Body of pancreas (tissue), 4 donors: ENCODE measurements at regions not wholly inside any gene's neighbourhood (a gene's known extent, or its start where the extent isn't known, plus 50 kb on each side); places are given as distances from the start of the nearest gene placed in this dataset.

Experiments used
- ATAC-seq: fragments of 150-250 bp; one replicate; pipeline ENCODE4 v1.9.1; 2016
- DNase-seq, 4 donors: peaks; one replicate each; pipeline ENCODE4 v3.0.0-alpha.2; 2019
- H3K27ac ChIP-seq, 4 donors: fragments of 200-600 bp; sonication (generic); 1 replicate in 3 of 4; 2 replicates in 1 of 4; pipeline versions ENCODE4 v1.5.1 to v1.6.1; 2016 to 2019; ENCODE audit warnings: mild to moderate bottlenecking in 1 of 4, mixed read lengths in 1 of 4, moderate library complexity in 1 of 4
- H3K27me3 ChIP-seq, 2 donors: fragments of 200-600 bp; sonication (generic); one replicate each; pipeline ENCODE4 v1.6.0; 2016; ENCODE audit warnings: mild to moderate bottlenecking in 1 of 2
- H3K36me3 ChIP-seq, 2 donors: fragments of 200-600 bp; sonication (generic); replicated peaks in 1 of 2; 2 replicates each; pipeline ENCODE4 v1.5.1; 2016; ENCODE audit warnings: low read depth in 2 of 2; ENCODE audit not compliant: insufficient read depth in 1 of 2
- H3K4me1 ChIP-seq: fragments of 200-600 bp; sonication (generic); one replicate; pipeline ENCODE4 v1.6.0; 2016
- H3K4me3 ChIP-seq, 2 donors: fragments of 200-600 bp; sonication (generic); 1 replicate in 1 of 2; 2 replicates in 1 of 2; pipeline ENCODE4 v1.5.1; 2016 to 2019
- H3K9me3 ChIP-seq, 3 donors: fragments of 200-600 bp; sonication (generic); 1 replicate in 2 of 3; 2 replicates in 1 of 3; pipeline ENCODE4 v1.5.1; 2016
- CTCF ChIP-seq, 7 experiments: fragments of 450-650 bp in 4 of 7; fragments of 200-600 bp in 3 of 7; sonication (generic) in 3 of 7; IDR thresholded peaks; one replicate each; pipeline ENCODE4 v1.5.1; 2016 to 2019; ENCODE audit warnings: antibody characterized with exemption in 7 of 7
- POLR2A ChIP-seq, 3 donors: fragments of 450-650 bp; IDR thresholded peaks; one replicate each; pipeline ENCODE4 v1.6.1; 2016; ENCODE audit warnings: antibody characterized with exemption in 3 of 3, mild to moderate bottlenecking in 2 of 3
- WGBS, 2 donors: methylation state at CpG; one replicate each; pipeline ENCODE4 v1.1.5; 2017; 5-methylcytosine and 5-hydroxymethylcytosine counted together
- intact Hi-C: fragments of 100-400 bp; cut with DNase I; formaldehyde crosslinking; loops from one replicate; pipeline ENCODE4 v1.15.1; 2023

- WGBS, 2 donors: 95 to 96% methylated on average over 3 of the region's 3 CpGs
- Histone ChIP-seq H3K4me1 (peaks cover 14% of the 10 kb centered on the region), H3K27me3 (no peaks in the 10 kb centered on the region), H3K36me3 (no peaks in the 10 kb centered on the region), H3K4me3 (no peak overlapping the region), H3K9me3 (no peaks in the 10 kb centered on the region), H3K27ac (no peak overlapping the region)
- no peak for ATAC-seq
- TF ChIP-seq POLR2A (IDR thresholded peaks at IDR 0.05) (no peak), CTCF (IDR thresholded peaks at IDR 0.05) (no peak)
- intact Hi-C loops: no loop called here
- no peak for DNase-seq
Observed at GRCh38 chr11:106281455-106282173, 204.2 kb downstream of the AASDHPPT start.

GRCh38 chr11:106286881-106287504 lies 209.5 kb downstream of the AASDHPPT start:
- 75% methylated on average over 3 of the region's 3 CpGs for WGBS, 2 donors
- ATAC-seq: no peak

GRCh38 chr11:106288057-106288456 lies 210.6 kb downstream of the AASDHPPT start:
- Histone ChIP-seq H3K36me3 (no peaks in the 10 kb centered on the region), H3K9me3 (no peaks in the 10 kb centered on the region), H3K27ac (no peak overlapping the region), H3K4me3 (no peak overlapping the region), H3K4me1 (no peaks in the 10 kb centered on the region), H3K27me3 (no peaks in the 10 kb centered on the region)
- intact Hi-C loops: no loop called here
- ATAC-seq (no peak), DNase-seq (no peak)
- 90 to 91% methylated on average over 3 of the region's 3 CpGs for WGBS, 2 donors
- TF ChIP-seq POLR2A (IDR thresholded peaks at IDR 0.05): no peak
- no peak for TF ChIP-seq CTCF (IDR thresholded peaks at IDR 0.05)

More at GRCh38 chr11:106286881-106287504, 209.5 kb downstream of the AASDHPPT start:
- Histone ChIP-seq H3K9me3 (no peaks in the 10 kb centered on the region), H3K27me3 (no peaks in the 10 kb centered on the region), H3K36me3 (no peaks in the 10 kb centered on the region), H3K4me3 (no peak overlapping the region), H3K27ac (no peak overlapping the region), H3K4me1 (no peaks in the 10 kb centered on the region)
- TF ChIP-seq CTCF (IDR thresholded peaks at IDR 0.05) (no peak), POLR2A (IDR thresholded peaks at IDR 0.05) (no peak)
- DNase-seq: no peak
- intact Hi-C loops: no loop called here

GRCh38 chr11:106288822-106289387 lies 211.4 kb downstream of the AASDHPPT start:
- no peak for DNase-seq

More at GRCh38 chr11:106288822-106289387, 211.4 kb downstream of the AASDHPPT start:
- Histone ChIP-seq H3K36me3 (no peaks in the 10 kb centered on the region), H3K27ac (no peak overlapping the region), H3K4me3 (no peak overlapping the region), H3K4me1 (no peaks in the 10 kb centered on the region), H3K9me3 (no peaks in the 10 kb centered on the region), H3K27me3 (no peaks in the 10 kb centered on the region)
- TF ChIP-seq POLR2A (IDR thresholded peaks at IDR 0.05) (no peak), CTCF (IDR thresholded peaks at IDR 0.05) (no peak)
- no peak for ATAC-seq
- intact Hi-C loops: no loop called here
- 39 to 52% methylated on average over 1 of the region's 1 CpG for WGBS, 2 donors
